ENCODE measurements at regions not wholly inside any gene's neighbourhood (a gene's known extent, or its start where the extent isn't known, plus 50 kb on each side); places are given as distances from the start of the nearest gene placed in this dataset.

GRCh38 chr1:170866646-170867045, 68.7 kb upstream of the MROH9 start:
- no peak for TF ChIP-seq CTCF (IDR thresholded peaks at IDR 0.05)
- TF ChIP-seq POLR2A (IDR thresholded peaks at IDR 0.05) = no peak
